GM21526 (cell line): ENCODE measurements at regions not wholly inside any gene's neighbourhood (a gene's known extent, or its start where the extent isn't known, plus 50 kb on each side); places are given as distances from the start of the nearest gene placed in this dataset.
A peak's percentile ranks its signal among the peaks of the same experiment; 100 is the strongest.
"Not testable (repeated sequence)": the region's sequence is repeated elsewhere in the genome, so short reads cannot be mapped to it uniquely, and the experiment has no call there.

Experiments
- ATAC-seq: cut with Tn5 transposase; IDR thresholded peaks from one replicate; pipeline ENCODE4 v1.9.1; 2021; ENCODE audit warnings: moderate library complexity; ENCODE audit not compliant: unreplicated experiment, low FRiP score

DNA sequence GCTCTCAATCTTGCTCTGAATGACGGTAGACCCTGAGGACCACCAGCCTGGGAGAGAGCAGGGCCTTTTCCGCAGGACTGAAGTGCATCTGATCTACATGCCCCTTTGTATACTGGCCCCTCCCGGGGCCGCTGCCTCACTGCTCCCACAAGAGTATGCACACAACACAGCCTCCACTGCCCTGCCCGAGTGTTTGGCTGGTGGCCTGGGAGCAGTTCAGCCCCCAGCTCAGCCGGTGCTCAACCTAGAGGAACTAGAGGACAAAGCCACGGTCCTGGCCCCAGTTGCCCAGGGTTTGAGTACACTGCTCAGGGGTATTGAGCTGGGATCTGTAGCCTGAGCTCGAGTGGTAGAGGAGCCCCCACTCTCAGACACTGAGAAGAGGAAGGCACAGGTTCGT, 118.9 kb upstream of the CAB39 start:
- no peak for ATAC-seq

DNA sequence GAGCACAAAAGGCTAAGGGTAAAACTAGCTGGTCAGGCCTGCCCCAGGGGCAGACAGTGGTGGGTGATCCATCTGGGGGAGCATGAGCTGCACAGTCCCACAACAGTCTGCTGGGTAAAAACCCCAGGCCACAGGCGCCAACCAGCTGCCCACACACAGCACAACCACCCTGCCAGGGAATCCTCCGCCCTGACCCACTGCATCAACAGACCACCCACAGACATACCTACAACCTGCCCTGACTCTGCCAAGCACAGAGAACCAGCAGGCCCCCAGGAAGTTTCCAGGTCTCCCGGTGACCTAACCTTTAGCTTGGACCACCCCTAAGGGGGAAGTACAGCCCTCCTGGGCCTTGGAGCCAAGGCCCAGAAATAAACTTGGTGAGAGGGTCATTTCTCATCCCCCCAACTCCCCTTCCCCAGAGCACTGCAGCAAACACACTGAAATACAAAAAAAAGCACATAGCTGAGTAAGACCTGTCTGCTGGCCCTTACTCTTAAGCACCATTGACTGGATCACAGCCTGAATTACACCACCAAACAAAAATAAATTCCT, 118.3 kb upstream of the CAB39 start:
- no peak for ATAC-seq

DNA sequence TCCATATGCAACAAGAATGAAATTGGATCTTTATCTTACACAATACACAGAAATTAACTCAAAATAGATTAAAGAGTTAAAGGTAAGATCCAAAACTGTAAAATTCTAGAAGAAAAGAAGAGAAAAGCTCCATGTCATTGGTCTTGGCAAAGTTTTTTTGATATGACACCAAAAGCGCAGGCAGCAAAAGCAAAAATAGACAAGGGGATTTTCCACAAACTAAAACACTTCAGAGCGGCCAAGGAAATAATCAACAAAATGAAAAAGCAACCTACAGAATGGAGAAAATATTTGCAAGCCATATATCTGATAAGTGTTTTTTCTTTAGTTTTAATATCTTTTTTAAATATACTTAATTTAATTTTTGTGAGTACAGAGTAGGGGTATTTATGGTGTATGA, 112.8 kb upstream of the CAB39 start:
- no peak for ATAC-seq

- no peak for ATAC-seq
Measured at GRCh38 chr2:230600285-230600684, 112.4 kb upstream of the CAB39 start.

DNA sequence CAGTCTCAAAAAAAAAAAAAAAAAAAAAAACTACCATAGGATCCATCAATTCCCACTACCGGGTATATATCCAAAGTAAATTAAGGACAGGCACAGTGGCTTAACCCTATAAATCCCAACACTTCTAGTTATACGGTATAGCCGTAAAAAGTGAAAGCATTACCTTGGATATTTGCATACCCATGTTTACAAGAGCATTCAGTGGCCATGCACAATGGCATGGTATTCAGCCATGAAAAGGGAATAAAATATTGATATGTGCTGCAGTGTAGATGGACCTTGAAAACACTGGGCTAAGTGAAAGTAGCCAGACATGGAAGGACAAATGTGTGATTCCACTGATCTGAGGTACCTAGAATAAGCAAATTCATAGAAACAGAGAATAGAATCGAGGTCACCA, 111.8 kb upstream of the CAB39 start:
- no peak for ATAC-seq

- peak; percentile 50 for ATAC-seq
Measured at GRCh38 chr2:230601510-230601909, 111.1 kb upstream of the CAB39 start.

GRCh38 chr2:230602562-230603230, 109.9 kb upstream of the CAB39 start:
- ATAC-seq, result peak; percentile 57

GRCh38 chr2:230603317-230603716, 109.3 kb upstream of the CAB39 start:
- ATAC-seq, result not testable (repeated sequence)

DNA sequence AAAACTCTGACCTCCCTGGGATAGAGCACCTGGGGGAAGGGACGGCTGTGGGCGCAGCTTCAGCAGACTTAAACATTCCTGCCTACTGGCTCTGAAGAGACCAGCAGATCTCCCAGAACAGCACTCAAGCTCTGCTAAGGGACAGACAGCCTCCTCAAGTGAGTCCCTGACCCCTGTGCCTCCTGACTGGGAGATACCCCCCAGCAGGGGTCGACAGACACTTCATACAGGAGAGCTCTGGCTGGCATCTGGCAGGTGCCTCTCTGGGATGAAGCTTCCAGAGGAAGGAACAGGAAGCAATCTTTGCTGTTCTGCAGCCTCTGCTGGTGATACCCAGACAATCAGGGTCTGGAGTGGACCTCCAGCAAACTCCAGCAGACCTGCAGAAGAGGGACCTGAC, 108.5 kb upstream of the CAB39 start:
- not testable (repeated sequence) for ATAC-seq

- ATAC-seq, result no peak
Measured at GRCh38 chr2:230614040-230614439, 98.6 kb upstream of the CAB39 start.

GRCh38 chr2:230614913-230615332, 97.7 kb upstream of the CAB39 start:
- ATAC-seq, result peak; percentile 82

GRCh38 chr2:230617256-230617706, 95.4 kb upstream of the CAB39 start:
- not testable (repeated sequence) for ATAC-seq

GRCh38 chr2:230619491-230619890, 93.2 kb upstream of the CAB39 start:
- ATAC-seq, result no peak

DNA sequence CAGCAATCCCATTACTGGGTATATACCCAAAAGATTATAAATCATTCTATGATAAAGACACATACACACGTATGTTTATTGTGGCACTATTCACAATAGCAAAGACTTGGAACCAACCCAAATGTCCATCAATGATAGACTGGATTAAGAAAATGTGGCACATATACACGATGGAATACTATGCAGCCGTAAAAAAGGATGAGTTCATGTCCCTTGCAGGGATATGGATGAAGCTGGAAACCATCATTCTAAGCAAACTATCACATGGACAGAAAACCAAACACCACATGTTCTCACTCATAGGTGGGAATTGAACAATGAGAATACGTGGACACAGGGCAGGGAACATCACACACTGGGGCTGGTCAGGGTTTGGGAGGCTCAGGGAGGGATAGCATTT, 87.4 kb upstream of the CAB39 start:
- ATAC-seq, result not testable (repeated sequence)

- not testable (repeated sequence) for ATAC-seq
Measured at GRCh38 chr2:230627091-230627490, 85.6 kb upstream of the CAB39 start.

GRCh38 chr2:230627806-230628724, 84.6 kb upstream of the CAB39 start:
- no peak for ATAC-seq

DNA sequence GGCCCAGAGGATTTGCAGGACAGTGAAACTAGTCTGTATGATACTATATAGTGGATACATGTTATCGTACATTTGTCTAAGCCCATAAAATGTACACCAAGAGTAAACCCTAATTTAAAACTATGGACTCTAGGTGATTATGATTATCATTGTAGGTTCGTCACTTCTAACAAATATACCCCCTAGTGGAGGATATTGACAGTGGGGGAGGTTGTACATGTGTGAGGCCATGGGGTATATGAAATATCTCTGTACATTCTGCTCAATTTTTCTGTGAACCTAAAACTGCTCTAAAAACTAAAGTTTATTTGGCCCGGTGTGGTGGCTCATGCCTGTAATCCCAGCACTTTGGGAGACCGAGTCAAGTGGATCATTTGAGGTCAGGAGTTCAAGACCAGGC, 81.2 kb upstream of the CAB39 start:
- no peak for ATAC-seq

DNA sequence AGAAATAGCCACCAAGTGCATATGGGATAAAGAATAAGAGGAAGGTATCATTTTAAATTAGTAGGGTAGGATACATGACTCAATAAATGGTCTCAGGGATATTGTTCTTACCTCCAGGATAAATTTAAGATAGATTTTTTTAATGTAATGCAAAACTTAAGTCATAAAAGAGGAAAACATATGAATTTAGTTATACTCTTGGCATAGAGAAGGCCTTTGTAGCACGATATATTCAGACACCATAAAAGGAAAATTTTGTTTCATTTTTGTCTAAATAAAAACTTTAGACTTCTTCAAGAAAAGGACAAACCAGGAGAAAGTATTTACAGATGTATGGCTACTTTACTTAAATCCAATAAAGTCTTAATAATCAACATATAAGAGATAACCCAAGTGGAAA, 78.5 kb upstream of the CAB39 start:
- no peak for ATAC-seq

GRCh38 chr2:230634721-230635313, 77.8 kb upstream of the CAB39 start:
- not testable (repeated sequence) for ATAC-seq

DNA sequence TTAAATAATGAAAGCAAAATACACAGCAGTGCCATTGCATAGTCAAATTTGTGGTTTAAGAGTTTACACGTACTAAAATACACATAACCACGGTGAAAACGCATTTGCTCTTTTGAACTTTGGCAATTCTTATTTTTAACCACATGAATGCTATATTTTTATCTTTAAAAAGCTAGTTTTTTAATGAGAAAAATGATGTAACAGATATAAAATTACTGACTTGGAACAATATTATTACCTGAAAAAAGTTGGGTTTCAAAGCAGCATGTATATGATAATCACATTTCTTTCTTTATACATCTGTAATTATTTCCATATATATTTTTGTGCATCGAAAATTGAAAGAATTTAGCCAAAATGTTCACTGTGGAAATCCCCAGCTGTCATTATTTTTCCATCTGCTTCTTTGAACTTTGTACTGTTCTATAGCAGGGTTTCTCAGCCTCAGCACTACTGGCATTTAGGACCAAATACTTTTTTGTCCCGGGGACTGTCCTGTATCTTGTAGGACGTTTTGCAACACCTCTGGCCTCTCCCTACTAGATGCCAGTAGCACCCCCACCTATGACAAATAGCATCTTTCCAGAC, 75.9 kb upstream of the CAB39 start:
- ATAC-seq, result no peak

- not testable (repeated sequence) for ATAC-seq
Measured at GRCh38 chr2:230637486-230637885, 75.2 kb upstream of the CAB39 start.
